IMR-90 (cell line): ENCODE measurements at regions not wholly inside any gene's neighbourhood (a gene's known extent, or its start where the extent isn't known, plus 50 kb on each side); places are given as distances from the start of the nearest gene placed in this dataset.

Experiments
- ATAC-seq: fragments of 200-7000 bp; cut with Tn5 transposase; 2 replicates; pipeline ENCODE4 v1.9.1; 2020; ENCODE audit warnings: low read depth, mild to moderate bottlenecking, moderate library complexity
- BruUV-seq: library from RNA; stranded (reverse); fragments of 400-500 nt; replicated peaks from 2 replicates; lab custom pipeline; 2021; lab: Mats Ljungman, UMichigan
- CTCF ChIA-PET: fragments of 300-600 bp; formaldehyde crosslinking; extraction: SDS; loops from one replicate; lab custom pipeline; 2021; ENCODE audit warnings: antibody characterized with exemption; lab: Yijun Ruan, JAX
- POLR2A ChIA-PET: fragments of 300-600 bp; sonication (Branson Sonifier 250); formaldehyde crosslinking; loops from one replicate; lab custom pipeline; 2022; ENCODE audit warnings: antibody characterized with exemption; ENCODE audit not compliant: unreplicated experiment; lab: Charles Lee
- DNase-seq: peaks from one replicate; pipeline ENCODE4 v3.0.0; 2013
- H2AFZ ChIP-seq: replicated peaks from 2 replicates; pipeline ENCODE3; 2013; ENCODE audit warnings: low read length, mild to moderate bottlenecking; ENCODE audit not compliant: poor library complexity
- H2AK5ac ChIP-seq: 2 replicates; pipeline ENCODE4 v1.6.1; 2013; ENCODE audit warnings: low read depth, low read length, inconsistent platforms
- H2AK9ac ChIP-seq: replicated peaks from 2 replicates; pipeline ENCODE3; 2013; ENCODE audit warnings: mild to moderate bottlenecking, low read depth, low read length, moderate library complexity; ENCODE audit not compliant: poor library complexity
- H2BK120ac ChIP-seq: 2 replicates; pipeline ENCODE4 v1.6.1; 2013; ENCODE audit warnings: low read depth, low read length, inconsistent platforms
- H2BK15ac ChIP-seq: 3 replicates; pipeline ENCODE4 v1.6.1; 2013; ENCODE audit warnings: low read depth, low read length, inconsistent platforms
- H2BK20ac ChIP-seq: 2 replicates; pipeline ENCODE4 v1.6.1; 2013; ENCODE audit warnings: low read depth, mild to moderate bottlenecking, inconsistent platforms, low read length, moderate library complexity
- H2BK5ac ChIP-seq: 2 replicates; pipeline ENCODE4 v1.6.1; 2013; ENCODE audit warnings: mild to moderate bottlenecking, low read depth, low read length, inconsistent platforms; ENCODE audit not compliant: poor library complexity, severe bottlenecking
- H3K14ac ChIP-seq: replicated peaks from 2 replicates; pipeline ENCODE4 v1.6.1; 2013; ENCODE audit warnings: low read depth, low read length, inconsistent platforms
- H3K18ac ChIP-seq: 2 replicates; pipeline ENCODE4 v1.6.1; 2013; ENCODE audit warnings: low read depth, low read length, control low read depth
- H3K23ac ChIP-seq: 2 replicates; pipeline ENCODE4 v1.6.1; 2013; ENCODE audit warnings: low read depth, low read length, inconsistent platforms
- H3K27ac ChIP-seq: 2 replicates; pipeline ENCODE4 v1.5.1; 2013; ENCODE audit warnings: mild to moderate bottlenecking, control low read depth, low read length; ENCODE audit not compliant: insufficient read depth
- H3K27me3 ChIP-seq: 2 replicates; pipeline ENCODE4 v1.6.1; 2013; ENCODE audit warnings: low read length; ENCODE audit not compliant: control insufficient read depth, insufficient read depth
- H3K36me3 ChIP-seq: 2 replicates; pipeline ENCODE4 v1.6.1; 2013; ENCODE audit warnings: low read length, mixed read lengths; ENCODE audit not compliant: control insufficient read depth, insufficient read depth
- H3K4ac ChIP-seq: 2 replicates; pipeline ENCODE4 v1.6.1; 2013; ENCODE audit warnings: low read depth, low read length, inconsistent platforms
- H3K4me1 ChIP-seq: 2 replicates; pipeline ENCODE4 v1.6.1; 2013; ENCODE audit warnings: low read length, mixed read lengths; ENCODE audit not compliant: control insufficient read depth, insufficient read depth
- H3K4me2 ChIP-seq: 2 replicates; pipeline ENCODE4 v1.6.1; 2013; ENCODE audit warnings: low read depth, mild to moderate bottlenecking, control low read depth, low read length, moderate library complexity
- H3K4me3 ChIP-seq: 2 replicates; pipeline ENCODE4 v1.5.1; 2013; ENCODE audit warnings: low read depth, mild to moderate bottlenecking, control low read depth, low read length, moderate library complexity; ENCODE audit not compliant: insufficient read depth
- H3K56ac ChIP-seq: 2 replicates; pipeline ENCODE4 v1.6.1; 2013; ENCODE audit warnings: low read length, inconsistent platforms; ENCODE audit not compliant: insufficient read depth; ENCODE audit errors: extremely low read depth
- H3K79me1 ChIP-seq, 2 experiments: 2 replicates each; pipeline ENCODE4 v1.6.1; 2013; ENCODE audit warnings: low read length in 2 of 2, inconsistent platforms in 1 of 2, low read depth in 1 of 2
- H3K9ac ChIP-seq: 2 replicates; pipeline ENCODE4 v1.6.1; 2013; ENCODE audit warnings: low read depth, low read length, control low read depth
- H3K9me1 ChIP-seq: 2 replicates; pipeline ENCODE4 v1.6.1; 2013; ENCODE audit warnings: low read length, inconsistent platforms; ENCODE audit not compliant: insufficient read depth
- H3K9me3 ChIP-seq: 2 replicates; pipeline ENCODE4 v1.6.1; 2013; ENCODE audit warnings: low read length; ENCODE audit not compliant: control insufficient read depth, insufficient read depth
- H4K20me1 ChIP-seq: 2 replicates; pipeline ENCODE4 v1.6.1; 2013; ENCODE audit warnings: low read length, inconsistent platforms; ENCODE audit not compliant: insufficient read depth
- H4K5ac ChIP-seq: 2 replicates; pipeline ENCODE4 v1.6.1; 2013; ENCODE audit warnings: mild to moderate bottlenecking, low read depth, low read length, control low read depth
- H4K8ac ChIP-seq, 2 experiments: 2 replicates each; pipeline ENCODE4 v1.6.1; 2013; ENCODE audit warnings: low read depth in 2 of 2, low read length in 2 of 2, control low read depth in 1 of 2, inconsistent platforms in 1 of 2
- H4K91ac ChIP-seq: 2 replicates; pipeline ENCODE4 v1.6.1; 2013; ENCODE audit warnings: low read depth, low read length, inconsistent platforms; ENCODE audit not compliant: insufficient read depth
- BHLHE40 ChIP-seq: fragments of 150-350 bp; IDR thresholded peaks from 2 replicates; pipeline ENCODE4 v1.6.1; 2016; ENCODE audit warnings: mild to moderate bottlenecking, low read depth, low read length
- CEBPB ChIP-seq: IDR thresholded peaks from 2 replicates; pipeline ENCODE4 v1.6.1; 2012; ENCODE audit warnings: low read depth, low read length, improper control_type of control experiment
- CHD1 ChIP-seq: IDR thresholded peaks from 2 replicates; pipeline ENCODE4 v1.6.1; 2012; ENCODE audit warnings: low read depth, low read length, improper control_type of control experiment
- FOS ChIP-seq: fragments of 150-350 bp; IDR thresholded peaks from 2 replicates; pipeline ENCODE4 v1.6.1; 2016; ENCODE audit warnings: low read depth, low read length
- MAFK ChIP-seq: IDR thresholded peaks from 2 replicates; pipeline ENCODE4 v1.6.1; 2012; ENCODE audit warnings: low read depth, low read length, improper control_type of control experiment
- MAZ ChIP-seq: IDR thresholded peaks from 2 replicates; pipeline ENCODE4 v1.6.1; 2012; ENCODE audit warnings: low read depth, mild to moderate bottlenecking, low read length, improper control_type of control experiment, moderate library complexity, borderline replicate concordance
- MXI1 ChIP-seq: IDR thresholded peaks from 2 replicates; pipeline ENCODE4 v1.6.1; 2012; ENCODE audit warnings: low read depth, mild to moderate bottlenecking, low read length, moderate library complexity, borderline replicate concordance
- NFE2L2 ChIP-seq: fragments of 150-350 bp; IDR thresholded peaks from 2 replicates; pipeline ENCODE4 v1.6.1; 2016; ENCODE audit warnings: low read depth, mild to moderate bottlenecking, low read length
- POLR2A ChIP-seq: IDR thresholded peaks from 2 replicates; pipeline ENCODE4 v1.6.1; 2012; ENCODE audit warnings: mild to moderate bottlenecking, low read depth, low read length
- RAD21 ChIP-seq: IDR thresholded peaks from 2 replicates; pipeline ENCODE4 v1.6.1; 2012; ENCODE audit warnings: low read length, improper control_type of control experiment
- RCOR1 ChIP-seq: IDR thresholded peaks from 2 replicates; pipeline ENCODE4 v1.6.1; 2012; ENCODE audit warnings: mild to moderate bottlenecking, low read length, improper control_type of control experiment; ENCODE audit not compliant: insufficient replicate concordance
- RFX5 ChIP-seq: IDR thresholded peaks from 2 replicates; pipeline ENCODE4 v1.8.0; 2012; ENCODE audit warnings: low read depth, mild to moderate bottlenecking, low read length, moderate library complexity
- SMC3 ChIP-seq: fragments of 150-350 bp; IDR thresholded peaks from 2 replicates; pipeline ENCODE4 v1.6.1; 2016; ENCODE audit warnings: low read depth, mild to moderate bottlenecking, antibody characterized with exemption, low read length, moderate library complexity
- WGBS, 2 experiments: methylation state at CpG; one replicate each; pipeline versions ENCODE4 v1.1.5 to v1.1.7; 2013; ENCODE audit warnings: missing lambda C conversion rate in 2 of 2; ENCODE audit not compliant: insufficient read length in 1 of 2; ENCODE audit errors: extremely low coverage in 2 of 2; 5-methylcytosine and 5-hydroxymethylcytosine counted together
- dilution Hi-C: fragments of 300-500 bp; cut with HindIII; formaldehyde crosslinking; loops from one replicate; pipeline ENCODE4 v1.14.3; 2018; ENCODE audit warnings: low sequenced_read_pairs; ENCODE audit not compliant: unreplicated experiment
- in situ Hi-C: fragments of 300-500 bp; cut with MboI; formaldehyde crosslinking; loops from 3 replicates; pipeline ENCODE4 v1.14.3; 2019; ENCODE audit warnings: low sequenced_read_pairs, inconsistent platforms, mixed read lengths
- intact Hi-C: fragments of 100-400 bp; cut with micrococcal nuclease; formaldehyde crosslinking; loops from 2 replicates; pipeline ENCODE4 v1.10.0; 2022
- TF ChIP-seq, protein P1 (sequence below): conservative IDR thresholded peaks from 2 replicates; pipeline ENCODE4 v1.5.1; 2012; ENCODE audit warnings: mild to moderate bottlenecking, low read depth, low read length, improper control_type of control experiment
- TF ChIP-seq, protein P2 (sequence below): fragments of 150-350 bp; IDR thresholded peaks from 2 replicates; pipeline ENCODE4 v1.6.1; 2016; ENCODE audit warnings: low read depth, mild to moderate bottlenecking, low read length, moderate library complexity, borderline replicate concordance
- TF ChIP-seq, protein P3 (sequence below): fragments of 150-350 bp; IDR thresholded peaks from 2 replicates; pipeline ENCODE4 v1.6.1; 2017; ENCODE audit warnings: mild to moderate bottlenecking, antibody characterized with exemption, low read length, low read depth

DNA sequence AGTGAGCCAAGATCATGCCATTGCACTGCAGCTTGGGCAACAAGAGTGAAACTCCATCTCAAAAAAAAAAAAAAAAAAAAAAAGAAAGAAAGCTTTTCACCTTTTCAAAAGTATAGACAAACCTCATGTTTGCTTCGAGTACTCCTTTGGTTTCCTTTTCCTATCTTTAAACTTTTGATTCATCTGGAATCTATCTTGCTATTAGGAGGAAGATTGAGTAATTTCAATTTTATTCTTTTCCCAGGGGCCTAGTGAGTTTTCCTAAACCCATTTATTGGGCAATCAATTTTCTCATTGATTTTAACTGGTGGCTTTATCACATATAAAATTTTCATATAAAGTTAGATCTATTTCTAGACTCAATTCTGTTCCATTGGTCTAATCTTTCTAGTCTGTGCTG is 190.5 kb upstream of the VEPH1 start:
- Histone ChIP-seq H3K4me1 (no peaks in the 10 kb centered on the region), H2BK20ac (no peak overlapping the region), H3K56ac (no peak overlapping the region), H3K4me2 (no peak overlapping the region), H3K79me1 (no peaks in the 10 kb centered on the region), H2AFZ (no peak overlapping the region), H3K9me1 (no peaks in the 10 kb centered on the region), H2AK9ac (no peak overlapping the region), H2BK15ac (no peak overlapping the region), H3K27ac (no peak overlapping the region), H3K36me3 (no peaks in the 10 kb centered on the region), H4K8ac (no peak overlapping the region), H3K9ac (no peak overlapping the region), H4K91ac (no peak overlapping the region), H2BK120ac (no peak overlapping the region), H3K4me3 (no peak overlapping the region), H3K27me3 (no peaks in the 10 kb centered on the region), H2BK5ac (no peak overlapping the region), H2AK5ac (no peak overlapping the region), H3K4ac (no peak overlapping the region), H3K23ac (no peak overlapping the region), H3K9me3 (no peaks in the 10 kb centered on the region), H4K20me1 (no peaks in the 10 kb centered on the region), H4K5ac (no peak overlapping the region), H3K14ac (no peak overlapping the region), H3K18ac (no peak overlapping the region)
- DNase-seq (no peak), ATAC-seq (no peak)
- CTCF ChIA-PET, result no interaction called here
- in situ Hi-C loops (no loop called here), dilution Hi-C loops (no loop called here), intact Hi-C loops (no loop called here)
- BruUV-seq, result no TSS peak
- TF ChIP-seq CEBPB (no peak), RCOR1 (no peak), FOS (no peak), RAD21 (no peak), MAFK (no peak), MAZ (no peak), CHD1 (no peak), RFX5 (no peak), SMC3 (no peak), NFE2L2 (no peak), MXI1 (no peak), BHLHE40 (no peak), POLR2A (no peak)
- TF ChIP-seq, protein P1, sequence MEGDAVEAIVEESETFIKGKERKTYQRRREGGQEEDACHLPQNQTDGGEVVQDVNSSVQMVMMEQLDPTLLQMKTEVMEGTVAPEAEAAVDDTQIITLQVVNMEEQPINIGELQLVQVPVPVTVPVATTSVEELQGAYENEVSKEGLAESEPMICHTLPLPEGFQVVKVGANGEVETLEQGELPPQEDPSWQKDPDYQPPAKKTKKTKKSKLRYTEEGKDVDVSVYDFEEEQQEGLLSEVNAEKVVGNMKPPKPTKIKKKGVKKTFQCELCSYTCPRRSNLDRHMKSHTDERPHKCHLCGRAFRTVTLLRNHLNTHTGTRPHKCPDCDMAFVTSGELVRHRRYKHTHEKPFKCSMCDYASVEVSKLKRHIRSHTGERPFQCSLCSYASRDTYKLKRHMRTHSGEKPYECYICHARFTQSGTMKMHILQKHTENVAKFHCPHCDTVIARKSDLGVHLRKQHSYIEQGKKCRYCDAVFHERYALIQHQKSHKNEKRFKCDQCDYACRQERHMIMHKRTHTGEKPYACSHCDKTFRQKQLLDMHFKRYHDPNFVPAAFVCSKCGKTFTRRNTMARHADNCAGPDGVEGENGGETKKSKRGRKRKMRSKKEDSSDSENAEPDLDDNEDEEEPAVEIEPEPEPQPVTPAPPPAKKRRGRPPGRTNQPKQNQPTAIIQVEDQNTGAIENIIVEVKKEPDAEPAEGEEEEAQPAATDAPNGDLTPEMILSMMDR, result no peak
- TF ChIP-seq, protein P2, sequence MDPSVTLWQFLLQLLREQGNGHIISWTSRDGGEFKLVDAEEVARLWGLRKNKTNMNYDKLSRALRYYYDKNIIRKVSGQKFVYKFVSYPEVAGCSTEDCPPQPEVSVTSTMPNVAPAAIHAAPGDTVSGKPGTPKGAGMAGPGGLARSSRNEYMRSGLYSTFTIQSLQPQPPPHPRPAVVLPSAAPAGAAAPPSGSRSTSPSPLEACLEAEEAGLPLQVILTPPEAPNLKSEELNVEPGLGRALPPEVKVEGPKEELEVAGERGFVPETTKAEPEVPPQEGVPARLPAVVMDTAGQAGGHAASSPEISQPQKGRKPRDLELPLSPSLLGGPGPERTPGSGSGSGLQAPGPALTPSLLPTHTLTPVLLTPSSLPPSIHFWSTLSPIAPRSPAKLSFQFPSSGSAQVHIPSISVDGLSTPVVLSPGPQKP, result no peak
- TF ChIP-seq, protein P3, sequence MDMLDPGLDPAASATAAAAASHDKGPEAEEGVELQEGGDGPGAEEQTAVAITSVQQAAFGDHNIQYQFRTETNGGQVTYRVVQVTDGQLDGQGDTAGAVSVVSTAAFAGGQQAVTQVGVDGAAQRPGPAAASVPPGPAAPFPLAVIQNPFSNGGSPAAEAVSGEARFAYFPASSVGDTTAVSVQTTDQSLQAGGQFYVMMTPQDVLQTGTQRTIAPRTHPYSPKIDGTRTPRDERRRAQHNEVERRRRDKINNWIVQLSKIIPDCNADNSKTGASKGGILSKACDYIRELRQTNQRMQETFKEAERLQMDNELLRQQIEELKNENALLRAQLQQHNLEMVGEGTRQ, result no peak
- POLR2A ChIA-PET, result no interaction called here
- WGBS, 2 experiments, result no CpG with 5 or more reads among the region's 1 CpG
